ENCODE measurements at regions not wholly inside any gene's neighbourhood (a gene's known extent, or its start where the extent isn't known, plus 50 kb on each side); places are given as distances from the start of the nearest gene placed in this dataset.

- no peak overlapping the region for H3K4me3 Mint-ChIP-seq
- H3K36me3 Mint-ChIP-seq (ENCODE audit: low read depth) = no peaks in the 10 kb centered on the region
- H3K27me3 Mint-ChIP-seq (ENCODE audit: low read depth) = no peaks in the 10 kb centered on the region
- no peak for TF ChIP-seq CTCF (IDR thresholded peaks at IDR 0.05; ENCODE audit: unreplicated experiment in 3 of 3)
- H3K27ac Mint-ChIP-seq = no peak overlapping the region
- H3K4me1 Mint-ChIP-seq = no peaks in the 10 kb centered on the region
- H3K9me3 Mint-ChIP-seq = no peaks in the 10 kb centered on the region
Observed at GRCh38 chr5:99004960-99005359, 76.2 kb upstream of the CHD1 start.

DNA sequence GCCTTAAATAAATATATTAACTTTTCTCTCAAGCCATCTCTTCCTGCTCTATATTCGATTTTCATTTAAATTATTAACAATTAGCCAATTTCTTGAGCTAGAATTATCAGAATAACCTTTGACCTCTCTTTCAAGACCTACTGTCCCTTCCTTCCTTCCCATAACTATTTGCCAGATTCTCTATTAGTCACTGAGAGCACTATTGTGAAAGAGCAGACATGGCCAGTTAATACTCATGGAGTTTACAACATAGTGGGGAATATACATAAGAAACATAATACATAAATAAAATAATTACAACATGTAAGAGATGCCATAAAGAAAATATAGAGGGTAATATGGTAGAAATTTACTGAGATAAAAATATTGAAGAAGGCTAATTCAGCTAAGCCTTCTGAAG is 72.1 kb upstream of the CHD1 start:
- no peaks in the 10 kb centered on the region for H3K27me3 Mint-ChIP-seq (ENCODE audit: low read depth)
- H3K9me3 Mint-ChIP-seq = no peaks in the 10 kb centered on the region
- H3K4me1 Mint-ChIP-seq = no peaks in the 10 kb centered on the region
- no peak overlapping the region for H3K4me3 Mint-ChIP-seq
- no peak overlapping the region for H3K27ac Mint-ChIP-seq
- TF ChIP-seq CTCF (IDR thresholded peaks at IDR 0.05; ENCODE audit: unreplicated experiment in 3 of 3) = no peak
- H3K36me3 Mint-ChIP-seq (ENCODE audit: low read depth) = no peaks in the 10 kb centered on the region

- Mint-ChIP-seq H3K27ac (no peak overlapping the region), H3K4me1 (no peaks in the 10 kb centered on the region), H3K36me3 (ENCODE audit: low read depth) (no peaks in the 10 kb centered on the region), H3K9me3 (no peaks in the 10 kb centered on the region), H3K4me3 (no peak overlapping the region), H3K27me3 (ENCODE audit: low read depth) (no peaks in the 10 kb centered on the region)
- TF ChIP-seq CTCF (IDR thresholded peaks at IDR 0.05; ENCODE audit: unreplicated experiment in 3 of 3) = no peak
Observed at GRCh38 chr5:99000221-99000620, 71.4 kb upstream of the CHD1 start.

DNA sequence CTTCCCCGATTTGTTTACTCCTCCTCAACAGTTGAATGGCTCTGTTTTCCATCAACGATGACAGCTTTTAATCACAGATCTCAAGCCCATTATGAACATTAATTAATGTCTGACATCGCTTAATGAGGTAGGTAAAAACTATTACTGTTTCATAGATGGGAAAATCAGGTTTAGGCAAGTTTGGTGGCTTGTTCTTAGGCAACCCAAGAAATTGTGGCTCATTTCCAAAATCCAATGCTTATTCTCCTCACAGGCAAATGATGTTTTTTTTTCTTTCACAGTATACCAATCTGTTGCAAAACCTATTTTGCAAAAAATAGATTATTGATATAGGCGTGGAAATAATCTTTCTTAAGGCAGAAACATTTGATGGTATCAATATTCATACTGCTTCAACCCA is 70.8 kb upstream of the CHD1 start:
- Mint-ChIP-seq H3K27me3 (ENCODE audit: low read depth) (no peaks in the 10 kb centered on the region), H3K9me3 (no peaks in the 10 kb centered on the region), H3K4me1 (no peaks in the 10 kb centered on the region), H3K36me3 (ENCODE audit: low read depth) (no peaks in the 10 kb centered on the region), H3K4me3 (no peak overlapping the region), H3K27ac (no peak overlapping the region)
- no peak for TF ChIP-seq CTCF (IDR thresholded peaks at IDR 0.05; ENCODE audit: unreplicated experiment in 3 of 3)

DNA sequence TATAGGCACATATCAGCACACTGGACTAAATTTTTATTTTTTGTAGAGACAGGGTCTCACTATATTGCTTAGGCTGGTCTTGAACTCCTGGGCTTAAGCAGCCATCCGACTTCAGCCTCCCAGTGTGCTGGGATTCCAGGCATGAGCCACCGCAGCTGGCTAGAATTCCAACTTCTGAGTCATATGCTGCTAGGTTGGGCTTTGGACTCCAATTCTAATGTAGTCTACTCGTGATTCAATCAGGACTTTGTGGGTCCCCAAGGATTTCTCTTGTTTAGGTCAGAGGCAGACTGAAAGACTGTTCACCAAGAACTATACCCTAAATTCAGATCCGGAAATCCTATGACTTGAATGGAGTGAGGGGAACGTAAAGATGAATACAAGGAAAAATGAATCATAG is 68.2 kb upstream of the CHD1 start:
- no peak for TF ChIP-seq CTCF (IDR thresholded peaks at IDR 0.05; ENCODE audit: unreplicated experiment in 3 of 3)
- Mint-ChIP-seq H3K36me3 (ENCODE audit: low read depth) (no peaks in the 10 kb centered on the region), H3K9me3 (no peaks in the 10 kb centered on the region), H3K27ac (no peak overlapping the region), H3K4me1 (no peaks in the 10 kb centered on the region), H3K4me3 (no peak overlapping the region), H3K27me3 (ENCODE audit: low read depth) (no peaks in the 10 kb centered on the region)

- Mint-ChIP-seq H3K27me3 (ENCODE audit: low read depth) (no peaks in the 10 kb centered on the region), H3K27ac (no peak overlapping the region), H3K4me1 (no peaks in the 10 kb centered on the region), H3K36me3 (ENCODE audit: low read depth) (no peaks in the 10 kb centered on the region), H3K4me3 (no peak overlapping the region), H3K9me3 (no peaks in the 10 kb centered on the region)
- TF ChIP-seq CTCF (IDR thresholded peaks at IDR 0.05; ENCODE audit: unreplicated experiment in 3 of 3) = no peak
Observed at GRCh38 chr5:98994611-98995010, 65.8 kb upstream of the CHD1 start.

All from nephron (organoid).